ENCODE measurements at regions not wholly inside any gene's neighbourhood (a gene's known extent, or its start where the extent isn't known, plus 50 kb on each side); places are given as distances from the start of the nearest gene placed in this dataset.

GRCh38 chr15:85935182-85935581, 140.5 kb upstream of the KLHL25 start:
- intact Hi-C loops (cut with DNase I) = no loop called here

GRCh38 chr15:85937661-85938060, 142.0 kb upstream of the AGBL1 start:
- no peak for DNase-seq
- intact Hi-C loops (cut with DNase I) = no loop called here

More at GRCh38 chr15:85935182-85935581, 140.5 kb upstream of the KLHL25 start:
- no peak for DNase-seq

GRCh38 chr15:85941186-85941855, 138.3 kb upstream of the AGBL1 start:
- intact Hi-C loops (cut with DNase I) = no loop called here
- no peak for DNase-seq

GRCh38 chr15:85942632-85943031, 137.0 kb upstream of the AGBL1 start:
- intact Hi-C loops (cut with DNase I) = no loop called here
- no peak for DNase-seq

- no peak for DNase-seq
- intact Hi-C loops (cut with DNase I) = no loop called here
Measured at GRCh38 chr15:85943151-85943550, 136.5 kb upstream of the AGBL1 start.

GRCh38 chr15:85943791-85944190, 135.9 kb upstream of the AGBL1 start:
- intact Hi-C loops (cut with DNase I) = no loop called here
- DNase-seq = no peak

GRCh38 chr15:85947021-85947420, 132.7 kb upstream of the AGBL1 start:
- no peak for DNase-seq
- intact Hi-C loops (cut with DNase I) = no loop called here

- intact Hi-C loops (cut with DNase I) = no loop called here
- no peak for DNase-seq
Measured at GRCh38 chr15:85947936-85948335, 131.7 kb upstream of the AGBL1 start.

GRCh38 chr15:85950101-85950500, 129.6 kb upstream of the AGBL1 start:
- no peak for DNase-seq
- intact Hi-C loops (cut with DNase I) = no loop called here

GRCh38 chr15:85954586-85954985, 125.1 kb upstream of the AGBL1 start:
- DNase-seq = no peak
- intact Hi-C loops (cut with DNase I) = no loop called here

- no peak for DNase-seq
Measured at GRCh38 chr15:85955501-85956391, 123.9 kb upstream of the AGBL1 start.

GRCh38 chr15:85956532-85957275, 123.0 kb upstream of the AGBL1 start:
- intact Hi-C loops (cut with DNase I) = no loop called here
- DNase-seq = no peak

More at GRCh38 chr15:85955501-85956391, 123.9 kb upstream of the AGBL1 start:
- intact Hi-C loops (cut with DNase I) = no loop called here

- intact Hi-C loops (cut with DNase I) = no loop called here
- DNase-seq = no peak
Measured at GRCh38 chr15:85959611-85960010, 120.1 kb upstream of the AGBL1 start.

- no peak for DNase-seq
Measured at GRCh38 chr15:85960381-85960780, 119.3 kb upstream of the AGBL1 start.

GRCh38 chr15:85961821-85962220, 117.8 kb upstream of the AGBL1 start:
- DNase-seq = no peak
- intact Hi-C loops (cut with DNase I) = no loop called here

More at GRCh38 chr15:85960381-85960780, 119.3 kb upstream of the AGBL1 start:
- intact Hi-C loops (cut with DNase I) = no loop called here

- intact Hi-C loops (cut with DNase I) = no loop called here
- DNase-seq = no peak
Measured at GRCh38 chr15:85963262-85963760, 116.4 kb upstream of the AGBL1 start.

- DNase-seq = no peak
- intact Hi-C loops (cut with DNase I) = no loop called here
Measured at GRCh38 chr15:85964471-85964870, 115.2 kb upstream of the AGBL1 start.

GRCh38 chr15:85967553-85967952, 112.1 kb upstream of the AGBL1 start:
- DNase-seq = no peak
- intact Hi-C loops (cut with DNase I) = no loop called here

GRCh38 chr15:85972805-85973540, 106.7 kb upstream of the AGBL1 start:
- intact Hi-C loops (cut with DNase I) = no loop called here
- no peak for DNase-seq
